ENCODE measurements at regions not wholly inside any gene's neighbourhood (a gene's known extent, or its start where the extent isn't known, plus 50 kb on each side); places are given as distances from the start of the nearest gene placed in this dataset.
"Not testable (repeated sequence)": the region's sequence is repeated elsewhere in the genome, so short reads cannot be mapped to it uniquely, and the experiment has no call there.

DNA sequence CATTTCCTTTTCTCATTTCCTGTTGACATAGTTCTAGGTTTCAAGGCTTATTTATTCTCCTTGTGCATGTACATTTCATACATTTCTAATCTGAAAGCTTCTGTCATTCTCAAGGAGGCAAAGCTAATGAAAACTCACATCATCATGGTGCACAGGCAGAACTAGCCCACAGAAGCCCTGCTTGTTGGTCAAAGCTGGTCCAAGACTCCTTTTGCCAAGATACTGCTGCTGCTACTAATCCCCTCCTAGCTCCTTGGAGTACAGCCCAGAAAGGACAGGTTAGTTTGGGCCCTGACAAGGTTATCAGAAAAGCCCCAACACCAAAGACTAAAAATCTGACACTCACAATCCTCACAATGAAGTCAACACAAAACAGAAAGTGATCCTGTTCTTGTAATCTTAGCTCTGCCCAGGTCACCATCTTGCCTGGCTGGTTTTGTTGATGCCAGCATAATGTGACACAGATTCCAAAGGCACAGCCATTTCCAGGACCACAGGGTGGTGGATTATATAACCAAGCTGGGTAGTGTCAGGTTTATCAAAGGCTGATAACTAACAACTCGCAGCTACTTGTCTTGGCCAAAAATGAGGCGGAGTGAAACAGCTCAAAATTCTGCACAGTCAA, 417.4 kb downstream of the NDFIP2 start:
- TF ChIP-seq, protein P1, sequence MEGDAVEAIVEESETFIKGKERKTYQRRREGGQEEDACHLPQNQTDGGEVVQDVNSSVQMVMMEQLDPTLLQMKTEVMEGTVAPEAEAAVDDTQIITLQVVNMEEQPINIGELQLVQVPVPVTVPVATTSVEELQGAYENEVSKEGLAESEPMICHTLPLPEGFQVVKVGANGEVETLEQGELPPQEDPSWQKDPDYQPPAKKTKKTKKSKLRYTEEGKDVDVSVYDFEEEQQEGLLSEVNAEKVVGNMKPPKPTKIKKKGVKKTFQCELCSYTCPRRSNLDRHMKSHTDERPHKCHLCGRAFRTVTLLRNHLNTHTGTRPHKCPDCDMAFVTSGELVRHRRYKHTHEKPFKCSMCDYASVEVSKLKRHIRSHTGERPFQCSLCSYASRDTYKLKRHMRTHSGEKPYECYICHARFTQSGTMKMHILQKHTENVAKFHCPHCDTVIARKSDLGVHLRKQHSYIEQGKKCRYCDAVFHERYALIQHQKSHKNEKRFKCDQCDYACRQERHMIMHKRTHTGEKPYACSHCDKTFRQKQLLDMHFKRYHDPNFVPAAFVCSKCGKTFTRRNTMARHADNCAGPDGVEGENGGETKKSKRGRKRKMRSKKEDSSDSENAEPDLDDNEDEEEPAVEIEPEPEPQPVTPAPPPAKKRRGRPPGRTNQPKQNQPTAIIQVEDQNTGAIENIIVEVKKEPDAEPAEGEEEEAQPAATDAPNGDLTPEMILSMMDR (IDR thresholded peaks at IDR 0.05; ENCODE audit: unreplicated experiment in 3 of 3) = no peak
- Mint-ChIP-seq H3K36me3 (ENCODE audit: low read depth) (no peaks in the 10 kb centered on the region), H3K27me3 (ENCODE audit: low read depth) (no peaks in the 10 kb centered on the region), H3K9me3 (peaks cover 5% of the 10 kb centered on the region), H3K4me3 (no peak overlapping the region), H3K4me1 (no peaks in the 10 kb centered on the region), H3K27ac (no peak overlapping the region)

DNA sequence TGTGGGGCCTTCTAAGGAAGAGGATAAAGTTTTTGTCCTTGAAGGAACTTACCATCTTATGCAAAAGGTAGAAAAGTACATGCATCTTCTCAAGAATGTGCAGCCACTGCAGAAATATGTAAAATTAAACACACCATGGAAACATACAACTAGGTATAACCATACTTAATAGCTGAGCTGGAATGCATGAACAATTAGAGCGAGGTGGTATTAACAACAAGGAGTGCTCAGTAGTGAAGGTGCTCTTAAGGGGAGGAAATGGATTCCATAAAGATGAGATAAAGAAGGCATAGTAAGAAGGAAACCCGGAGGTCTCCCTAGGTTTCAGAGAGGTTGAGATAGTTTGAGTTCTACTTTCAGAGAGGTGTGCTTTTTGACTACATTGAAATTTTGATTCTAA, 415.9 kb downstream of the NDFIP2 start:
- no peaks in the 10 kb centered on the region for H3K4me1 Mint-ChIP-seq
- TF ChIP-seq, protein P1 (IDR thresholded peaks at IDR 0.05; ENCODE audit: unreplicated experiment in 3 of 3) = no peak
- no peak overlapping the region for H3K4me3 Mint-ChIP-seq
- H3K27ac Mint-ChIP-seq = no peak overlapping the region
- H3K27me3 Mint-ChIP-seq (ENCODE audit: low read depth) = no peaks in the 10 kb centered on the region
- no peaks in the 10 kb centered on the region for H3K36me3 Mint-ChIP-seq (ENCODE audit: low read depth)
- H3K9me3 Mint-ChIP-seq = peaks cover 5% of the 10 kb centered on the region

DNA sequence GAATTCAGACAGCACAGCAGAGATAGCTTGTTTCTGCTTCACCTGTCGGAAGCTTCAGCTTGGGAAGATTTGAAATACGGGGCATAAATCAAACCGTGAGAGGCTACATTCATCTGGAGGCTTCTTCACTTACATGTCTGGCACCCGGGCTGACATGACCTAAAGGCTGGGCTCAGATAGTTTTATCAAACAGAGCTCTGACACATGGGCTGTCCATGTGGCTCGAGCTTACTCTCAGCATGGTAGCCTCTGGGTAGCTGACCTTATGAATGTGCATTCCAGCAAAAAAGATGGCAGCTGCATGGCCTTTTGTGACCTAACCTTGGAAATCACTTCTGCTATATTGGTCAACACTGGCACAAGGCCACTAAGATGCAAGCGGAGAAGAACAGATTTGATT, 414.5 kb downstream of the NDFIP2 start:
- Mint-ChIP-seq H3K27me3 (ENCODE audit: low read depth) (no peaks in the 10 kb centered on the region), H3K4me3 (no peak overlapping the region), H3K27ac (no peak overlapping the region), H3K9me3 (peaks cover 12% of the 10 kb centered on the region), H3K36me3 (ENCODE audit: low read depth) (no peaks in the 10 kb centered on the region), H3K4me1 (no peaks in the 10 kb centered on the region)
- TF ChIP-seq, protein P1 (IDR thresholded peaks at IDR 0.05; ENCODE audit: unreplicated experiment in 3 of 3) = no peak

DNA sequence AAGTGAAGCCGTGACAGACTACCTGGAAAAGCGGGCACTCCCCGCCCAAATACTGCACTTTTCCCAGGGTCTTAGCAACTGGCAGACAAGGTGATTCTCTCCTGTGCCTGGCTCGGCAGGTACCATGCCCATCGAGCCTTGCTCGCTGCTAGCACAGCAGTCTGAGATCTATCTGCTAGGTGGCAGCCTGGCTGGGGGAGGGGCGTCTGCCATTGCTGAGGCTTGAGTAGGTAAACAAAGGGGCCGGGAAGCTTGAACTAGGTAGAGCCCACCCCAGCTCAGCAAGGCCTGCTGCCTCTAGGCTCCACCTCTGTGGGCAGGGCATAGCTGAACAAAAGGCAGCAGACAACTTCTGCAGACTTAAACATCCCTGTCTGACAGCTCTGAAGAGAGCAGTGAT, 406.3 kb downstream of the NDFIP2 start:
- not testable (repeated sequence) for H3K36me3 Mint-ChIP-seq (ENCODE audit: low read depth); H3K4me3 Mint-ChIP-seq; H3K27ac Mint-ChIP-seq; H3K27me3 Mint-ChIP-seq (ENCODE audit: low read depth); H3K4me1 Mint-ChIP-seq
- peaks cover 22% of the 10 kb centered on the region for H3K9me3 Mint-ChIP-seq

DNA sequence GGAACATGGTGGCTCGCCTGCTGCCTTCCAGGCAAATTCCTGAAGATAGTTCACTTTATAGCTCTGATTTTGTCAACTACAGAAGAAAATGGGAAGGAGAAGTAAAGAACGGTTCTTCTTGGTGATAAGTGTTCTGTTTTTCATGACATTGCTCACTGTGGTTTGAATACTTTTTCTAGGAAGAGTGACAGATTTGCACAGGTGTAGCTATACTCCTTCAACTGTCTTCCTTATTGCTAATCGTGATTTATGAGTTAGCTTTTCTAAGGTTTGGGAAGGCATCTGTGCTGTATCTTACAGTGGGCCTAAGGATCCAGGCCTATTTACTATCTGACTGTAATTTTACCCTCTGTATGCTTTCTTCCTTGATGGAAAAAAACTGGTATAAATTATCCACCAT, 405.6 kb downstream of the NDFIP2 start:
- TF ChIP-seq, protein P1 (IDR thresholded peaks at IDR 0.05; ENCODE audit: unreplicated experiment in 3 of 3) = no peak
- H3K4me1 Mint-ChIP-seq = peaks cover 5% of the 10 kb centered on the region
- peaks cover 22% of the 10 kb centered on the region for H3K9me3 Mint-ChIP-seq
- no peaks in the 10 kb centered on the region for H3K36me3 Mint-ChIP-seq (ENCODE audit: low read depth)
- peaks cover 4% of the 10 kb centered on the region for H3K27me3 Mint-ChIP-seq (ENCODE audit: low read depth)
- no peak overlapping the region for H3K27ac Mint-ChIP-seq
- H3K4me3 Mint-ChIP-seq = no peak overlapping the region

DNA sequence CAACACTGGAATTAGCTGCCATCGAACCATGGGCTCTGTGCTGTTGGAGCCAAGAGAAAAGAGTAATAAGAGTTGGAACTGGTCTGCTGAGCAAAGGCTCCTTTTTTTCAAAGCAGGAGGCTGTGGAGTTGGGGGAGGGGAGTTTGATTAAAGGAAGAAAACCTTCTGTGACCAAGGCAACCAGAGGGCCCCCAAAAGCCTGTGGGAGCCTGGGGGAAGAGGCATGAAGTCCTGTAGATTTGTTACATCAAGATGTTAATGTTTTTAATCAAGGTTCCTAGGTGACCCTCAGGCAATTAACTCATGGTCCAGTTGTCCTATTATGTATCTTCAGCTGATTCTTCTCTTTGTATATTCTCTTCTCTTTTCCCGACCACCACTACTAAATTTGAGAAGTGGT, 403.9 kb downstream of the NDFIP2 start:
- Mint-ChIP-seq H3K4me1 (peaks cover 5% of the 10 kb centered on the region), H3K36me3 (ENCODE audit: low read depth) (no peaks in the 10 kb centered on the region), H3K4me3 (no peak overlapping the region), H3K27ac (no peak overlapping the region), H3K9me3 (peaks cover 12% of the 10 kb centered on the region), H3K27me3 (ENCODE audit: low read depth) (peaks cover 4% of the 10 kb centered on the region)
- TF ChIP-seq, protein P1 (IDR thresholded peaks at IDR 0.05; ENCODE audit: unreplicated experiment in 3 of 3) = no peak

Measured in nephron (organoid).